ELR (cell line): ENCODE measurements at regions not wholly inside any gene's neighbourhood (a gene's known extent, or its start where the extent isn't known, plus 50 kb on each side); places are given as distances from the start of the nearest gene placed in this dataset.

Experiments used
- DNase-seq: peaks from one replicate; pipeline ENCODE4 v3.0.0-alpha.2; 2015; ENCODE audit warnings: low read depth

DNA sequence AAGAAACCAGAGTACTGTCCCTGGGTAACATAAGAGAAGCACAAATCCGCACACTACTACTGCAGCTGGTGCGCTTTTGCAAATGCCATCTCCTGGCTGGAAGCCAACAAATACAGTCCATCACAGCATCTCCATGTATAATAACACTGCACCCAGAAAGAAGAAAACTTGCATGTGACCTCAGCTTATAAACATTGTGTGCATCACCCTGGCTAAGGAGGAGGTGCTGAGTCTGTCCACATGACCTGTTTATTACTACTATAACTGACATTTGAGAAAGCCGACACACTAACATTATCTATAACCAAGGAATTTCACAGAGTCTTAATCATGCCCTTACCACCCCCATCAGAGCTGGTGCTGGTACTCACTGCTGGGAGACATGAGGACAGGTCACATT lies 516.8 kb downstream of the CFAP47 start:
- DNase-seq, result peak; percentile 38

DNA sequence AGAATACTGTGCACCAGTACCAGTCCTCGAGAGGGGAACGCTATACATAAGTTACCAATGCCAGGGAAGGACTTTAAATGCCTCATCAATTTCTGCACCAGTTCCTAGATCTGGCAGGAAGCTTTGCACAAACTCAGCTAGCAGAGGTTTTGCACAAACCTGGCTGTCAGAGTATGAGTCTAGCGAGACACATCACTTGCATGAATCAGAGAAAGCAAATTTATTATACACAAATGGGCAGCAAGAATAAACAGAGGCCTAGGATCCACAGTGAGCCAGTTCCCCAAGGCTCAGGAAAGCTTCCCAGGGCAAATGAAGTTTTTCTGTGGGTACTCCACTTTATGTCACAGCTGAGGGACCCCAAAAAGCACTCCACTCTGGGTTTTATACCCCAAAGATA lies 523.5 kb downstream of the CFAP47 start:
- DNase-seq, result peak; percentile 56

DNA sequence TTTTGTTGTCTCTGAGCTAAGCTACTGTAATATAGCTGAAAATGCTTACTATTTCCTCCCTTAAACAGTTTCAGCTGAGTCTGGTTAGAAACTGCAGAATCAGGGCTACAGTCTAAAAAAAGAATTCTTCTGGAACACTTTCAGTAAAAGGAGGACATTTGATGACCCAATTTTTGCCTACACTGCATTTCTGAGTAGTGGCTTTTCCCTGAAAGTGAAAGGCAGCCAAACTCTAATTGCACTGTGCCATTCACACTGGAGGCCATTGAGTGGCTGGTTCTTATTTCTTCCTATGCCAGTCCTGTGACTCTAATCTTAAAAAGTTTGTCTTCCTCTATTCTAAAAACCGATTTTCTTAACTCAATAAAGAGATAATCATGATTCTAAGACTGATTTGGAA lies 526.0 kb downstream of the CFAP47 start:
- no peak for DNase-seq

DNA sequence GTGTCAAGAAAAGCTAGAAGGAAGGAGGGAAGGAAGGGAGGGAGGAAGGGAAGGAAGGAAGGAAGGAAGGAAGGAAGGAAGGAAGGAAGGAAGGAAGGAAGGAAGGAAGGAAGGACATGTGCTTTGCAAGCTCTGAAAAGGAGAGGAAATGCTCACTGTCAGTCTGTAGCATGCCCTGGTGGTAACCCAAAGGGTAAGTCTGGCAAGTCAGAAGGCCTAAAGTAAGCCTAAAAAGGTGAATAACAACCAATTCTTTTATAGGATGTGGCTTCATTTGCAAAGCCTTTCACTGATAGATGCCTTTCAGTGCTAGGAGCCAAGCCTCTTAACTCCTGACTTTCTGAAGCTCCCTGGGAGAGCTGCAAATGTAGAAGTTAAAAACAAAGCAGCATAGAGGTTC lies 542.6 kb downstream of the CFAP47 start:
- no peak for DNase-seq

DNA sequence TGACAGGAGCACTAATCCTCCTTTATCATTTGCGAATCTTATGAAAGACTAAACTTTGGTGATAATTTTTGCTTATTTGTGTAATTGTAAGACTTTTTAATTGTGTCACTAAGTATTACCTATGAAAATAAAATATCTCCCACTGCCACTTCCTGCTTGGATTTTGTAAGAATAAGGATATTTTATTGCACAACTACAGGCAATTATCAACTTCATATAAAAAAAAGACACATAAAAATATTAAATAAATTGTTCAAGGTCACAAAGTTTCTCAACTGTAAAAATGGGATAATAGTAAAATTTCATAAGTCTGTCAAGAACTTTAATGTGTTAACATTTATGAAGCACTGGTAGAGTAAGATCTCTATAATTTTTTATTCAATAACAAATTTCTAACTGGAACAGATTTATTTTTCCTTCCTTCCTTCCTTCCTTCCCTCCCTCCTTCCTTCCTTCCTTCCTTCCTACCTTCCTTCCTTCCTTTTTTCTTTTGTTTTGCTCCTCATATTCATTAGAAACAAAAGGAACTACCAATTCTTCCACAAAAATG lies 527.6 kb upstream of the FAM47C start:
- DNase-seq, result no peak

DNA sequence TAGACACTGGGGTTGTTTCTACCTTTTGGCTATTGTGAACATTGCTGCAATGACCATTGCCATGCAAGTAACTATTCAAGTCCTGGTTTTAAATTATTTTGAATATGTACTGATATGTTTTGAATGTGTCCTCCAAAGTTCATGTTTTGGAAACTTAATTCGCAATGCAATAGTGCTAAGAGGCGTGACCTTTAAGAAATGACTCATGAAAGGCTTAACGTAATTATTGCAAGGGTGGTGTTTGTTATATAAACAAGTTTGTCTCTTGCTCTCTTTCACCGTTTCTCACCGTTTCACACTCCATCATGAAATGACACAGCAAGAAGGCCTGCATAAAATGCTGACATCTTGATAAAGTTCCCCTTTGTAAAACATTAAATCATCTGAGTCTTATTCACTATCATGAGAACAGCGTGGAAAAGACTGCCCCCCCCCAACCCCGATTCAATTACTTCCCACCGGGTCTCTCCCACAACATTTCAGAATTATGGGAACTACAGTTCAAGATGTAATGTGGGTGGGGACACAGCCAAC lies 506.9 kb upstream of the FAM47C start:
- DNase-seq, result no peak

DNA sequence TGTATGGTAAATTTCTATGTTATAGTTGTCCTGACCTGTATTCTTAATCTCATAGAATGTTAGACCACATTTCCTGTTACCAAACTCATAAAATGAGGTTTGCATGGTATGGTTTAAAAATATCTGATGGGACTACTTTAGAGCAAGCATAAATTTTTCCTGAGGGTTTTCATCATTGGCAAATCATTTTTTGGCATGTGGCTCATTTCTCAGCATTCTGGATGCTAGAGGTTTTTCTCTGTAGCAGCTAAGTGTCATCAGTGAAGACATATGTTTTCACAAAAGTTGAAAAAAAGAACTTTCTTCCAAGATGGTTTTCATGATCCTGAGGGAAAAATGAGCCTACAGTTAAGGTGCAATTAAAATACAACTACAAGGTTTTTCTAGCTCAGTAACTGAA lies 503.5 kb upstream of the FAM47C start:
- no peak for DNase-seq

DNA sequence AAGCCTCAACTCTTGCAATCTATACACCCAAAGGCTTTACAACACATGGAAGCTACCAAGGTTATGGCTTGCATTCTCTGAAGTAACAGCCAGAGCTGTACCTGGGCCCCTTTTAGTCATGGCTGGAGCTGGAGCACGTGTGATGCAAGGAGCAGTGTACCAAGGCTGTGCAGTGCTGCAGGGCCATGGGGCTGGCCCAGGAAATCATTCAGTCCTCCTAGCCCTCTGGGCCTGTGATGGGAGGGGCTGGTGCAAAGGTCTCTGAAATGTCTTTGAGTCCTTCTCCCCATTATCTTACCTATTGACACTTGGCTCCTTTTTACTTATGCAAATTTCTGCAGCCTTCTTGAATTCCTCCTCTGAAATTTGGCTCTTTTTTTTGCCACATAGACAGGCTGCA lies 500.1 kb upstream of the FAM47C start:
- no peak for DNase-seq

DNA sequence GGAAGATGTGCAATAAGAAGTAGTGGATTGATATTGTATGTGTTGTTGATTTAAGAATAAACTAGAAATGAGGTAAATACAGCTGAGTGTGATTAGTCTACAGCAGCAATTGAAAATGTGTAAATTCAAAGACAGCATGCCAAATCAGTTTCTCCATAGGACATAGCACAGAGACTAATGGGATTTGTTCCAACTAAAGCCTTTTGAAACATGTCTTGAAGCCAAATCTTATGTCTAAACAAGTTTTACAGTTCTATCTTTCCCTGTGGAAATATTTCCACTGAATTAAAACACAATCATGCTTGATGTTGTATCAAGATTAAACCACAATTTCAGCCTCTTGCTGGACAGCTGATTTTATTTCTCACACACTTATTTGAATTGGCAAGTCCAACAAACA lies 497.4 kb upstream of the FAM47C start:
- no peak for DNase-seq

DNA sequence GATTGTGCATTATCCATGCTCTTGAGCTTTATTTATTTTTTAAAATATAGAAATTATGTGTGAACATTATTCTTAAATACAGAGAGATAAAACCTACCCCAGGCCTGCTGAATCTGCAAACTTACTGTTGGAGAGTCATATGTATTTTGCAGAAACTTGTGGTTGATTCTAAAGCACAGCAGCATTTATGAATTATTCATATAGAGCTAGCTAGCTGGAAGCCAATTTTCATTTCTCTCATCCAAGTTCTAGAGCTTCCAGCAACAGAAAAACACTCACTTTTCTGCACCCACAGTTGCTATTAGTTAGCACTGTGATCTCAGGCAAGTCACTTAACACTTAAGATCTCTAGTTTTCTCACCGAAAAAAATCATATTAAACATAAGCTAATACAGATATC lies 479.5 kb upstream of the FAM47C start:
- no peak for DNase-seq

DNA sequence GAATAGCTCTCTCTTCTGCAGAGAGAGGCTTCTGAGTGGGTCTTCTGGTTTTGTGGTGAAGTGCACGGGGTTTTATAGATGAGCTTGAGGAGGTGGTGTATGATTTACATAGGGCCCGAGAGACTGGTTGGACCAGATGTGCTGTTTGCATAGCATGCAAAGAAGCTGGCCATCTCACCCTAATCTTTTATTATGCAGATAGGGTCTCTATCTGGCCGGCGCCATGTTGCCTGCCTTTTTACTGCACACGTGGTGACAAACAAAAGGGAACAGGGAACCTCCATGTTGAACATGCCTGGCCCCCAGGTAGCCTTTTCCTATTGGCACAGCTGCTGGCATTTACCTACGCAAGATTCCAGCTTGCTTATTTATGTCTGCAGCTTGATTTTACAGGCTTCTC lies 473.3 kb upstream of the FAM47C start:
- DNase-seq, result no peak

DNA sequence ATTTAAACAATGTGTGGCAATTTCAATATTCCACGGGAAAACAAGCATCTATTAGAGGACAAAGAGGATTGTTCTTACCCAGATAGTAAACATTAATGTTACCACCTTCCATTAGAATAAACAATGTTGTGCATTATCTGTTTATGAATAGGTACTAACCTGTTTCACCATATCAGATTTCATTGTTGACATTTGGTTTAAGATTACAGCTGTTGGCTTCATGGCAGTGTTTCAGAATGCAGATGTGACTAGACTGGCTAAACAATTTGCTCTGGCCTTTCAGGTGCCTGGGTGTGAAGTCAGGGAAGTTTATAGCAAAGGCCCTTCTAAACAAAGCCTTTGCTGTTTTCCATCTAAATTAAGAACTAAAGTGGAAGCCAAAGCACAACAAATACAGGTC lies 464.7 kb upstream of the FAM47C start:
- DNase-seq, result no peak

DNA sequence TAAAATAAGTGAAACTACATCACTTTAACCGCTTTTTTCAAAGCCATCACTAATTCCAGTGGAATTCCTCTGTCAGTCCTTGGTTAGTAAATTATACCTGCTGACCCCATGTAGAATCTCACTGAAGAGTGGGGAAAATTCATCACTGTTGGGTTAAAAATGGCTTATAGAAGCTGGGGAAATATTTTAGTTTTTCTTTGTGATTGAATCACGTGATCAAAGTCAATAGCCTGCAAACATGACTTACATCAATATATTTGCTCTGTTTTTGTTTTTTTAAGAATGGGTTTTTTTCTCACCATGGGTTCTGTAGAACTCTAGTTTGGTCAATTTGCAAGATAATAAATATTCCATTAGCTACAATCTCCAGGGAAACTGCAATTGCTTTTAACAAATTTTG lies 445.2 kb upstream of the FAM47C start:
- DNase-seq, result no peak

DNA sequence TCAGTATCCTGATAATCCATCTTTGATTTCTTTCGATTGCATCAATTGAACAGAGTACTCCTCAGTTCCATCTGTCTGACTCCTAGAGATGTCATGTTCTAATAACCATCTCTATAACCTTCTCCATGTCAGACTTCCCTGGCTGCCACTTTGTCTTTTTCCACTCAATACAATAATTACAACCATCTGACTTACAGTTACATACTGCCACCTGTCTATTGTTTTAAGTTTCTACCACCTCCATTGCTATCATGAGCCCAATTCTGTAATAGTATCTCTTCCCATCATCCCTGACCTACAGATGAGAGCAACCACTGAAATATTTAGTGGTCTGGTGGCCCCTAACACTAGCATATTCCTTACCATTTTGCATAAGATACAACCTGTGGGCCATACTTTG lies 439.2 kb upstream of the FAM47C start:
- DNase-seq, result peak; percentile 12

DNA sequence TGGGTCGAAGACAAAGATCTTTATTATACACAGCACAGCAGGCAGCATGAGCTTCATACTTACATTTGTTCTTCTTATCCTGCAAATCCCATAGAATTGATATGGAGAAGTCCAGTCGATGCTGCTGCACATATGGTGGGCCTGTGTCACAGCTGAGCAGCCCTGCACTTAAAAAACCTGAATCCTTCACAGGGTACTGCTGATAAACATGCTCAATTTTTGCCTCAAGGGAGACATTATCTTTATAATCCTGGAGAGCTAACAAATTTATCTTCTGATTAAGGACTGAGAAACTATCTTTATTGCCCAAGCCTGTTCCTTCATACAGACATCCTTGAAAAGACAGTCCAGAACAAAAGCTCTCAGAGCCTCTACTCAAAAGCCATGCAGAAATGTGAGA lies 434.4 kb upstream of the FAM47C start:
- DNase-seq, result no peak

DNA sequence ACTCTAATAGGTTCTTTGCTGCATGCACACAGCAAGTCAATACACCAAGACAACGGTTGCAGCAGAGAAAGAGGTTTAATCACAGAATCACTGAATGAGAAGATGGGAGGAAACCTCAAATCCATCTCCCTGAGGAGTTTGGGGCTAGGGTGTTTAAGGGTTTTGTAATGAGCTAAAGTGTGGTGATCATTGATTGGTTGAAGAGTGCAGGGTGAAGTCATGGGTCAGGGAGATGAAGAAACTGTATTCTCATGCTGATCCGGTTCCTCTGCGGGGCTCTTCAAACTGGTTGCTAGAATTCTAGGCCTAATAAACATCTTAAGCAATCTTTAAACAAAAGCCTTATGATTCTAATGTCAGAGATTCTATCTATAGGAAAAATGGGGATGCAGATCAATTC lies 432.5 kb upstream of the FAM47C start:
- no peak for DNase-seq

DNA sequence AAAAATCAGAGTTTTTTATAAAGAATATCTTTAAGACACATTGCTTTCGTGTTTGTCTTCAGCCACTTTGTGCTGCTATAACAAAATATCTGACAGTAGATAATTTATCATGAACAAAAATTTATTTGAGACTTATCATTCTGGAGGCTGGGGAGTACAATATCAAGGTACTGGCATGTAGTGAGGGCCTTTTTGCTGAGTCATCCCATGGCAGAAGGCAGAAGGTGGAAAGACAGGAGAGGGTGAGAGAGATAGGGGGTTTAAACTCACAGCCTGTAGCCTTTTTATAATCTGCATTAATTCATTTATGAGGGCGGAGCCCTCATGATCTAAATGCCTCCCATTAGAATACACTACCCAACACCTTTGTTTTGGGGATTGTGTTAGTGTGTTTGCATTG lies 431.2 kb upstream of the FAM47C start:
- DNase-seq, result no peak

DNA sequence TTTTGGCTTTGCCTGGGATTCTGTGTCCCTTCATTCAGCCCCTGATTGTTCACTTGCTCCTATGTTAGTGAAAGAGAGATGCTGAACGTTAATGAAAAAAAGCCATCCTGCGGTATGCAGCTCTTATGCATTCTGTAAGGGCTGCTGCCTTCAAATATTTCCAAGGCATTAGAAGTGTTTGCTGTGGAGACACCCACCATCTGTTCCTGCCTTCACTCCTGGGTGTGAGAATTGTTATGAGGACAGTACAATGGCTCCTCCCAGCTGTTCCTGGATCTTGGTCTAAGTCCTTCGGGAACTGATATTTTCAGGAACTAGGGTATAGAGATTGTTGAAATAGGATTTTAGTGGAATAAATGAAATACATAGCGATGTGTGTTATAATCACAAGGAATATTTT lies 427.1 kb upstream of the FAM47C start:
- no peak for DNase-seq

DNA sequence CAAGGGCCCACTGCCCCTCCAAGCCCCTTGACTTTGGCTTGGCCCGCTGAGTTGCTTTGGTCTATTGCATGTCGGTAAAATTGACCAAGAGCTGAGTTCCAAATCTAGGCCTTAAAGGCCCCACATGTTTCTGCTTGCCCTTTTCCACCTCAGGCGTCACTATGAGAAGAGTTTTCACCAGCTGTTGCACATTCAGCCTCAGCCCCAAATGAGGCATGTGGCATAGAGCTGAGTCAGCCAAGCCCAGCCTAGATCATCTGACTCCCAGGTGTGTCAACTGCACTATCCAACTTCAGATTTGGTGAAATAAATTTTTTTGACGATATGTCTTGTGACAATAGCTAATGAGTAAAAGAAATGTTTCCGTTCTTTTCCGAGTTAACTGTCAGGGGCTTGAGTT lies 424.5 kb upstream of the FAM47C start:
- DNase-seq, result no peak

DNA sequence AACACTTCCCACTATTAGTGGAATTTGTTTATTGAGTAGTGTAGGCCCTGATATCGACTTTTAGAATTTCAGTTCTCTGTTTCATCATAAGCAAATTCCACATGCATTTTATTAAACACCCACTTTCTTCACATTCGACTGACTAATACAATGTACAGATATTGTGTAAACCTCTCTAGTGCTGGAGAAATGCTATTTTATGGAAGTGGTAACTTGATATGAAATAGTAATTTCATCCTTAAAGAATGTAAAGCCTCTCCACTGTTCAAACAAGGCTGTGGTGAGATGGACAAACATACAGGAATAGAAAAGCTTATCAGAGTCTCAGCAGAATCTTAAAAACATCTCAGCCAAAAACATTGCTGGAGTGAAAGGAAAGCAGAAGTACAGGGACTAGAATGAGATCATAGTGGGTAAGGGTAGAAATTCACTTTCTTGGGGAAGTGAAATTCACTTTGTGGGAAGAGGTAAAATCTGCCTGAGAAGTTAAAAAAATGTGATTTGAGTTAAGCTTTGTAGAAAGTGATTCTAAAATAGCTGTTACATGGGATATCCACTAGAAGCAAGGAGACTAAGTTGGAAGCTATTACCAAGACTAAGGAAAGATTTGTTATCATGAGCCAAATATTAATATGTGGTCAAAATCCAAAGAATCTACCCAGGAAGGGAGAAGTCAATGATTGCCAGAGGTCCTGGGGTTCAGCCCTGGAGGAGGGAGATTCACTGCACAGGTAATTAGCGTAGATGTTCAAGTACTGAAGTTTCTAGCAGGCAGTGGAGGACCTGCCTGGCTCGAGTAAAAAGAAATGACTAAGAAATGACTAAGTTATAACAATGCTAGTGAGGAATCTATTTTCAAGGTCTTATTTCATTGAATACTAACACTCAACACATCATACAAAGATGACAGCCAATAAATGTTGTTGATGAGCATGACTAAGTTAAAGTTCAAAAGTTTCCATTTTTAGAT lies 398.3 kb upstream of the FAM47C start:
- DNase-seq, result peak; percentile 0

DNA sequence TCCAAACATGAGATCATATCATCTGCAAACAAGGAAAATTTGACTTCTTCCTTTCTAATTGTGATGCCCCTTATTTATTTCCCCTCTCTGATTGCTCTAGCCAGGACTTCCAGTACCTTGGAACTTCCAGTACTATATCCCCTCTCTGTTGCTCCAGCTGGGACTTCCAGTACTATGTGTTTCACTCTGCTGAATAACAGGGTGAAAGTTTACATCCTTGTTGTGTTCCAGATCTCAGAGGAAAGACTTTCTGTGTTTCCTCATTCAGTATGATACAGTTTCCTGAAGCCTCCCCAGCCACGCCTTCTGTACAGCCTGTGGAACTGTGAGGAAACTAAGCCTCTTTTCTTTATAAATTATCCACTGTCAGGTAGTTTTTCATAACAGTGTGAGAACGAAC lies 381.3 kb upstream of the FAM47C start:
- DNase-seq, result no peak

DNA sequence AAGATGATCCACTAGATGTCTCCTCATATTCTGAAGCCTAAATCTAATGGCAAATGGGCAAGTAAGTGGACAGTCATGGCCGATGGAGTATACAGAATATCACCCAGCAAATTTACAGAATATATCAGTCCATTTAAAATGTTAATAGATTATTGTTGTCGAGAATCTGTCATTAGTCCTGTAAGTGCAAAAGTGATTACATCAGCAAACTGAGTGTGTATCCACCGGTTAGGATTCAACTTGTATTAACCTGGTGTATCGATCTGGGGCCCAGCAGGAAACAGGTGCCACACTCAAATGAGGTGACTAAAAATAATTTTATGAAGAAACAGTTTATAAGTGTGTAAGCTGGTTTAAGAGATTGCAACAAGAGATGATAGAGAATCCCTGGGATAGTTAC lies 367.9 kb upstream of the FAM47C start:
- no peak for DNase-seq

DNA sequence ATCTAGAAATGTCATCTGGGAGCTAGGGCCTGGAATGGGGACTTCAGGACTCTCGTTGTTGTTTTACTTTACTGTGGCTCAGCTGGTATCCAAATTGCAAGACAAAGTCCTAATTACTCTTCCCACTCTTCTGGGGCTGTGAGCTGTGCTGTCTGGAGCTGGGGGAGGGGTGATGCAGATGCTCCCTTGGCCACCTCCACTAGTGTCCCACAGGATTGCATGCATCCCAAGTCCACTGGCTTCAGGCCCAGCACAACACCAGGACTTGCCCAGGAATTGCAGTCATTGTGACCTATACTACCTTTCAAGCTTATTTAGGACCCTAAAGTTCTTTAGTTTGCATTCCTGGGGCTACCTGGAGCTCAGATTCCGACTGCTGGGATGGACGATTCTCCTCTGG lies 366.1 kb upstream of the FAM47C start:
- no peak for DNase-seq

DNA sequence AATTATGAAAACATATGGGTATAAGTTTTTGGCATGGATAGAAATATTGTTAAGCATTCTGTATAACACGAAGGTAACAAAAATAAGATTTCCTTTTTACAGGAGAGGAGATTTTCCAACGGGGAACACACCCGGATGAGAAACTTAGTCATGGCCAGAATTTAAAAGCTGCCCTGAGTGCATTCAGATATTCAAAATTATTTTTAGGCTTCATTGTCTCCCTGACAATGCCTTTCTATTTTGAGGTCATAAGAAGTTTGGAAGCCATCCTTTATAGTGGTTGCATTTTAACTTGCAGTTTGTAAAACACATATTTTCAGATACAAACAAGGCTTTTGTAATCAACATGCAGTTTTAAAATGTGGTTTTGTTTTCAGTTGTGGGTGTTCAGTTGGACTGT lies 357.5 kb upstream of the FAM47C start:
- DNase-seq, result no peak
